IMR-90 (cell line): ENCODE measurements at regions not wholly inside any gene's neighbourhood (a gene's known extent, or its start where the extent isn't known, plus 50 kb on each side); places are given as distances from the start of the nearest gene placed in this dataset.

Experiments
- ATAC-seq: fragments of 200-7000 bp; cut with Tn5 transposase; 2 replicates; pipeline ENCODE4 v1.9.1; 2020; ENCODE audit warnings: low read depth, mild to moderate bottlenecking, moderate library complexity
- BruUV-seq: library from RNA; stranded (reverse); fragments of 400-500 nt; replicated peaks from 2 replicates; lab custom pipeline; 2021; lab: Mats Ljungman, UMichigan
- CTCF ChIA-PET: fragments of 300-600 bp; formaldehyde crosslinking; extraction: SDS; loops from one replicate; lab custom pipeline; 2021; ENCODE audit warnings: antibody characterized with exemption; lab: Yijun Ruan, JAX
- POLR2A ChIA-PET: fragments of 300-600 bp; sonication (Branson Sonifier 250); formaldehyde crosslinking; loops from one replicate; lab custom pipeline; 2022; ENCODE audit warnings: antibody characterized with exemption; ENCODE audit not compliant: unreplicated experiment; lab: Charles Lee
- DNase-seq: peaks from one replicate; pipeline ENCODE4 v3.0.0; 2013
- H2AFZ ChIP-seq: replicated peaks from 2 replicates; pipeline ENCODE3; 2013; ENCODE audit warnings: low read length, mild to moderate bottlenecking; ENCODE audit not compliant: poor library complexity
- H2AK5ac ChIP-seq: 2 replicates; pipeline ENCODE4 v1.6.1; 2013; ENCODE audit warnings: low read depth, low read length, inconsistent platforms
- H2AK9ac ChIP-seq: replicated peaks from 2 replicates; pipeline ENCODE3; 2013; ENCODE audit warnings: mild to moderate bottlenecking, low read depth, low read length, moderate library complexity; ENCODE audit not compliant: poor library complexity
- H2BK120ac ChIP-seq: 2 replicates; pipeline ENCODE4 v1.6.1; 2013; ENCODE audit warnings: low read depth, low read length, inconsistent platforms
- H2BK15ac ChIP-seq: 3 replicates; pipeline ENCODE4 v1.6.1; 2013; ENCODE audit warnings: low read depth, low read length, inconsistent platforms
- H2BK20ac ChIP-seq: 2 replicates; pipeline ENCODE4 v1.6.1; 2013; ENCODE audit warnings: low read depth, mild to moderate bottlenecking, inconsistent platforms, low read length, moderate library complexity
- H2BK5ac ChIP-seq: 2 replicates; pipeline ENCODE4 v1.6.1; 2013; ENCODE audit warnings: mild to moderate bottlenecking, low read depth, low read length, inconsistent platforms; ENCODE audit not compliant: poor library complexity, severe bottlenecking
- H3K14ac ChIP-seq: replicated peaks from 2 replicates; pipeline ENCODE4 v1.6.1; 2013; ENCODE audit warnings: low read depth, low read length, inconsistent platforms
- H3K18ac ChIP-seq: 2 replicates; pipeline ENCODE4 v1.6.1; 2013; ENCODE audit warnings: low read depth, low read length, control low read depth
- H3K23ac ChIP-seq: 2 replicates; pipeline ENCODE4 v1.6.1; 2013; ENCODE audit warnings: low read depth, low read length, inconsistent platforms
- H3K27ac ChIP-seq: 2 replicates; pipeline ENCODE4 v1.5.1; 2013; ENCODE audit warnings: mild to moderate bottlenecking, control low read depth, low read length; ENCODE audit not compliant: insufficient read depth
- H3K27me3 ChIP-seq: 2 replicates; pipeline ENCODE4 v1.6.1; 2013; ENCODE audit warnings: low read length; ENCODE audit not compliant: control insufficient read depth, insufficient read depth
- H3K36me3 ChIP-seq: 2 replicates; pipeline ENCODE4 v1.6.1; 2013; ENCODE audit warnings: low read length, mixed read lengths; ENCODE audit not compliant: control insufficient read depth, insufficient read depth
- H3K4ac ChIP-seq: 2 replicates; pipeline ENCODE4 v1.6.1; 2013; ENCODE audit warnings: low read depth, low read length, inconsistent platforms
- H3K4me1 ChIP-seq: 2 replicates; pipeline ENCODE4 v1.6.1; 2013; ENCODE audit warnings: low read length, mixed read lengths; ENCODE audit not compliant: control insufficient read depth, insufficient read depth
- H3K4me2 ChIP-seq: 2 replicates; pipeline ENCODE4 v1.6.1; 2013; ENCODE audit warnings: low read depth, mild to moderate bottlenecking, control low read depth, low read length, moderate library complexity
- H3K4me3 ChIP-seq: 2 replicates; pipeline ENCODE4 v1.5.1; 2013; ENCODE audit warnings: low read depth, mild to moderate bottlenecking, control low read depth, low read length, moderate library complexity; ENCODE audit not compliant: insufficient read depth
- H3K56ac ChIP-seq: 2 replicates; pipeline ENCODE4 v1.6.1; 2013; ENCODE audit warnings: low read length, inconsistent platforms; ENCODE audit not compliant: insufficient read depth; ENCODE audit errors: extremely low read depth
- H3K79me1 ChIP-seq, 2 experiments: 2 replicates each; pipeline ENCODE4 v1.6.1; 2013; ENCODE audit warnings: low read length in 2 of 2, inconsistent platforms in 1 of 2, low read depth in 1 of 2
- H3K9ac ChIP-seq: 2 replicates; pipeline ENCODE4 v1.6.1; 2013; ENCODE audit warnings: low read depth, low read length, control low read depth
- H3K9me1 ChIP-seq: 2 replicates; pipeline ENCODE4 v1.6.1; 2013; ENCODE audit warnings: low read length, inconsistent platforms; ENCODE audit not compliant: insufficient read depth
- H3K9me3 ChIP-seq: 2 replicates; pipeline ENCODE4 v1.6.1; 2013; ENCODE audit warnings: low read length; ENCODE audit not compliant: control insufficient read depth, insufficient read depth
- H4K20me1 ChIP-seq: 2 replicates; pipeline ENCODE4 v1.6.1; 2013; ENCODE audit warnings: low read length, inconsistent platforms; ENCODE audit not compliant: insufficient read depth
- H4K5ac ChIP-seq: 2 replicates; pipeline ENCODE4 v1.6.1; 2013; ENCODE audit warnings: mild to moderate bottlenecking, low read depth, low read length, control low read depth
- H4K8ac ChIP-seq, 2 experiments: 2 replicates each; pipeline ENCODE4 v1.6.1; 2013; ENCODE audit warnings: low read depth in 2 of 2, low read length in 2 of 2, control low read depth in 1 of 2, inconsistent platforms in 1 of 2
- H4K91ac ChIP-seq: 2 replicates; pipeline ENCODE4 v1.6.1; 2013; ENCODE audit warnings: low read depth, low read length, inconsistent platforms; ENCODE audit not compliant: insufficient read depth
- CHD1 ChIP-seq: IDR thresholded peaks from 2 replicates; pipeline ENCODE4 v1.6.1; 2012; ENCODE audit warnings: low read depth, low read length, improper control_type of control experiment
- ELK1 ChIP-seq: fragments of 150-350 bp; IDR thresholded peaks from 2 replicates; pipeline ENCODE4 v1.6.1; 2016; ENCODE audit warnings: low read depth, mild to moderate bottlenecking, low read length, moderate library complexity, borderline replicate concordance
- MAFK ChIP-seq: IDR thresholded peaks from 2 replicates; pipeline ENCODE4 v1.6.1; 2012; ENCODE audit warnings: low read depth, low read length, improper control_type of control experiment
- MAZ ChIP-seq: IDR thresholded peaks from 2 replicates; pipeline ENCODE4 v1.6.1; 2012; ENCODE audit warnings: low read depth, mild to moderate bottlenecking, low read length, improper control_type of control experiment, moderate library complexity, borderline replicate concordance
- MXI1 ChIP-seq: IDR thresholded peaks from 2 replicates; pipeline ENCODE4 v1.6.1; 2012; ENCODE audit warnings: low read depth, mild to moderate bottlenecking, low read length, moderate library complexity, borderline replicate concordance
- NFE2L2 ChIP-seq: fragments of 150-350 bp; IDR thresholded peaks from 2 replicates; pipeline ENCODE4 v1.6.1; 2016; ENCODE audit warnings: low read depth, mild to moderate bottlenecking, low read length
- RAD21 ChIP-seq: IDR thresholded peaks from 2 replicates; pipeline ENCODE4 v1.6.1; 2012; ENCODE audit warnings: low read length, improper control_type of control experiment
- RCOR1 ChIP-seq: IDR thresholded peaks from 2 replicates; pipeline ENCODE4 v1.6.1; 2012; ENCODE audit warnings: mild to moderate bottlenecking, low read length, improper control_type of control experiment; ENCODE audit not compliant: insufficient replicate concordance
- SMC3 ChIP-seq: fragments of 150-350 bp; IDR thresholded peaks from 2 replicates; pipeline ENCODE4 v1.6.1; 2016; ENCODE audit warnings: low read depth, mild to moderate bottlenecking, antibody characterized with exemption, low read length, moderate library complexity
- dilution Hi-C: fragments of 300-500 bp; cut with HindIII; formaldehyde crosslinking; loops from one replicate; pipeline ENCODE4 v1.14.3; 2018; ENCODE audit warnings: low sequenced_read_pairs; ENCODE audit not compliant: unreplicated experiment
- in situ Hi-C: fragments of 300-500 bp; cut with MboI; formaldehyde crosslinking; loops from 3 replicates; pipeline ENCODE4 v1.14.3; 2019; ENCODE audit warnings: low sequenced_read_pairs, inconsistent platforms, mixed read lengths
- intact Hi-C: fragments of 100-400 bp; cut with micrococcal nuclease; formaldehyde crosslinking; loops from 2 replicates; pipeline ENCODE4 v1.10.0; 2022
- TF ChIP-seq, protein P1 (sequence below): conservative IDR thresholded peaks from 2 replicates; pipeline ENCODE4 v1.5.1; 2012; ENCODE audit warnings: mild to moderate bottlenecking, low read depth, low read length, improper control_type of control experiment
- TF ChIP-seq, protein P2 (sequence below): fragments of 150-350 bp; IDR thresholded peaks from 2 replicates; pipeline ENCODE4 v1.6.1; 2017; ENCODE audit warnings: mild to moderate bottlenecking, antibody characterized with exemption, low read length, low read depth

DNA sequence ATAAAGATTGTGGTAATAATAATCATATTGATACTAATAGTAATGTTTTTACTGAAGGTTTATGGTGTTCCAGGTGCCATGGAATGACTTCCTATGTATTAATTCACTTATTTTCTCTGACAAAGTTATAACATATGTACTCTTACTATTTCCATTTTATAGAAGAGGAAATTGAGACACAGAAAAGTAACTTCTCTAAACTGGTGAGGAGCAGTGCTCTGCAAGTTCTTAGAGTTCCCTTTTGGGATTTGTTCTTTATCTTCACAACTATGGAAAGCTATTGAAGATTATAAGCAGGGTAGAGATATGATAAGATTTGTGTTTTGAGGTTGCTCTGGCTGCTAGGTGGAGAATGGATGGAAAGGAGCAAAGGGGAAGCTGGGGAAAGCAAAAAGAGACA, 83.9 kb upstream of the OLFM4 start:
- Histone ChIP-seq H2AFZ (no peak overlapping the region), H2AK5ac (no peak overlapping the region), H3K27ac (no peak overlapping the region), H4K5ac (no peak overlapping the region), H3K4me3 (no peak overlapping the region), H3K9me1 (no peaks in the 10 kb centered on the region), H3K4me1 (no peaks in the 10 kb centered on the region), H3K9me3 (peaks cover 3% of the 10 kb centered on the region; the same call in 1 of the 2 replicates), H3K14ac (no peak overlapping the region), H3K18ac (no peak overlapping the region), H4K8ac (no peak overlapping the region), H3K4me2 (no peak overlapping the region), H3K36me3 (no peaks in the 10 kb centered on the region), H3K4ac (no peak overlapping the region), H3K56ac (no peak overlapping the region), H4K91ac (no peak overlapping the region), H4K20me1 (no peaks in the 10 kb centered on the region), H2BK15ac (no peak overlapping the region), H2BK5ac (no peak overlapping the region), H3K9ac (no peak overlapping the region), H2AK9ac (no peak overlapping the region), H3K79me1 (no peaks in the 10 kb centered on the region), H2BK20ac (no peak overlapping the region), H3K27me3 (no peaks in the 10 kb centered on the region), H2BK120ac (no peak overlapping the region), H3K23ac (no peak overlapping the region)
- ChIA-PET POLR2A (no interaction called here), CTCF (no interaction called here)
- dilution Hi-C loops, result no loop called here
- TF ChIP-seq, protein P1, sequence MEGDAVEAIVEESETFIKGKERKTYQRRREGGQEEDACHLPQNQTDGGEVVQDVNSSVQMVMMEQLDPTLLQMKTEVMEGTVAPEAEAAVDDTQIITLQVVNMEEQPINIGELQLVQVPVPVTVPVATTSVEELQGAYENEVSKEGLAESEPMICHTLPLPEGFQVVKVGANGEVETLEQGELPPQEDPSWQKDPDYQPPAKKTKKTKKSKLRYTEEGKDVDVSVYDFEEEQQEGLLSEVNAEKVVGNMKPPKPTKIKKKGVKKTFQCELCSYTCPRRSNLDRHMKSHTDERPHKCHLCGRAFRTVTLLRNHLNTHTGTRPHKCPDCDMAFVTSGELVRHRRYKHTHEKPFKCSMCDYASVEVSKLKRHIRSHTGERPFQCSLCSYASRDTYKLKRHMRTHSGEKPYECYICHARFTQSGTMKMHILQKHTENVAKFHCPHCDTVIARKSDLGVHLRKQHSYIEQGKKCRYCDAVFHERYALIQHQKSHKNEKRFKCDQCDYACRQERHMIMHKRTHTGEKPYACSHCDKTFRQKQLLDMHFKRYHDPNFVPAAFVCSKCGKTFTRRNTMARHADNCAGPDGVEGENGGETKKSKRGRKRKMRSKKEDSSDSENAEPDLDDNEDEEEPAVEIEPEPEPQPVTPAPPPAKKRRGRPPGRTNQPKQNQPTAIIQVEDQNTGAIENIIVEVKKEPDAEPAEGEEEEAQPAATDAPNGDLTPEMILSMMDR, result no peak
- no peak for TF ChIP-seq MAFK
- TF ChIP-seq ELK1, result no peak
- TF ChIP-seq MAZ, result no peak
- no peak for TF ChIP-seq RCOR1
- no peak for TF ChIP-seq SMC3
- no peak for TF ChIP-seq RAD21
- no peak for TF ChIP-seq CHD1
- TF ChIP-seq NFE2L2, result no peak
- TF ChIP-seq, protein P2, sequence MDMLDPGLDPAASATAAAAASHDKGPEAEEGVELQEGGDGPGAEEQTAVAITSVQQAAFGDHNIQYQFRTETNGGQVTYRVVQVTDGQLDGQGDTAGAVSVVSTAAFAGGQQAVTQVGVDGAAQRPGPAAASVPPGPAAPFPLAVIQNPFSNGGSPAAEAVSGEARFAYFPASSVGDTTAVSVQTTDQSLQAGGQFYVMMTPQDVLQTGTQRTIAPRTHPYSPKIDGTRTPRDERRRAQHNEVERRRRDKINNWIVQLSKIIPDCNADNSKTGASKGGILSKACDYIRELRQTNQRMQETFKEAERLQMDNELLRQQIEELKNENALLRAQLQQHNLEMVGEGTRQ, result no peak
- no peak for TF ChIP-seq MXI1
- no TSS peak for BruUV-seq
- no peak for DNase-seq
- in situ Hi-C loops, result no loop called here
- intact Hi-C loops, result no loop called here
- ATAC-seq, result no peak
